22Rv1 (cell line): ENCODE measurements at regions not wholly inside any gene's neighbourhood (a gene's known extent, or its start where the extent isn't known, plus 50 kb on each side); places are given as distances from the start of the nearest gene placed in this dataset.

Experiments used
- ZFX ChIP-seq: fragments of 450-650 bp; IDR thresholded peaks from 2 replicates; pipeline ENCODE4 v1.6.1; 2017; ENCODE audit warnings: antibody characterized with exemption, borderline replicate concordance
- TF ChIP-seq, protein P1 (sequence below): fragments of 450-650 bp; IDR thresholded peaks from 2 replicates; pipeline ENCODE4 v1.5.1; 2017; ENCODE audit warnings: mild to moderate bottlenecking

DNA sequence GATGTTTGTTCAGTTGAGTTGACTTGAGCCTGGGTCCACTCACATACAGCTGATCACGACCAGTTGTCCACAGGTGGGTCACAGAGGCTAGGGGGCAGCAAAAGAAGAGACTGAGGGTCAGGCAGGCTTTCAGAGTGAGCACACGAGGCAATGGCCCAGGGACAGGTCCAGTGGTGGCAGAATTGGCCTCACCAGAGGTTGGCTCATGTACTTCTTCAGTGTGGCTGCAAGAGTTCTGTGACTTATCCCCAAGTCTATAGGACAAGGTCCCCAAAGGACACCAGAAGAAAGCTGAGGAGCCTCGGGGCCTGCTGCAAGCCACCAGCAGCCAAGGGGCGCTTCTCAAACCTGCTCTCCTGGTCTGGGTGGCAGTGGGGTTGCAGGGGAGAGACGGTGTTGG, 219.8 kb downstream of the TFCP2L1 start:
- TF ChIP-seq, protein P1, sequence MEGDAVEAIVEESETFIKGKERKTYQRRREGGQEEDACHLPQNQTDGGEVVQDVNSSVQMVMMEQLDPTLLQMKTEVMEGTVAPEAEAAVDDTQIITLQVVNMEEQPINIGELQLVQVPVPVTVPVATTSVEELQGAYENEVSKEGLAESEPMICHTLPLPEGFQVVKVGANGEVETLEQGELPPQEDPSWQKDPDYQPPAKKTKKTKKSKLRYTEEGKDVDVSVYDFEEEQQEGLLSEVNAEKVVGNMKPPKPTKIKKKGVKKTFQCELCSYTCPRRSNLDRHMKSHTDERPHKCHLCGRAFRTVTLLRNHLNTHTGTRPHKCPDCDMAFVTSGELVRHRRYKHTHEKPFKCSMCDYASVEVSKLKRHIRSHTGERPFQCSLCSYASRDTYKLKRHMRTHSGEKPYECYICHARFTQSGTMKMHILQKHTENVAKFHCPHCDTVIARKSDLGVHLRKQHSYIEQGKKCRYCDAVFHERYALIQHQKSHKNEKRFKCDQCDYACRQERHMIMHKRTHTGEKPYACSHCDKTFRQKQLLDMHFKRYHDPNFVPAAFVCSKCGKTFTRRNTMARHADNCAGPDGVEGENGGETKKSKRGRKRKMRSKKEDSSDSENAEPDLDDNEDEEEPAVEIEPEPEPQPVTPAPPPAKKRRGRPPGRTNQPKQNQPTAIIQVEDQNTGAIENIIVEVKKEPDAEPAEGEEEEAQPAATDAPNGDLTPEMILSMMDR: no peak
- no peak for TF ChIP-seq ZFX
